ENCODE measurements at regions not wholly inside any gene's neighbourhood (a gene's known extent, or its start where the extent isn't known, plus 50 kb on each side); places are given as distances from the start of the nearest gene placed in this dataset.

- H3K4me3 ChIP-seq (ENCODE audit: low read depth, low read length), result no peak overlapping the region
- TF ChIP-seq CTCF (IDR thresholded peaks at IDR 0.05; ENCODE audit: borderline replicate concordance, insufficient read depth, low read depth, low read length), result no peak
These were observed 475.6 kb upstream of the MIS18BP1 start for GRCh38 chr14:45728434-45729225.

- TF ChIP-seq CTCF (IDR thresholded peaks at IDR 0.05; ENCODE audit: borderline replicate concordance, insufficient read depth, low read depth, low read length), result no peak
- H3K4me3 ChIP-seq (ENCODE audit: low read depth, low read length), result no peak overlapping the region
These were observed 474.1 kb upstream of the MIS18BP1 start for GRCh38 chr14:45727133-45727532.

- no peak overlapping the region for H3K4me3 ChIP-seq (ENCODE audit: low read depth, low read length)
- no peak for TF ChIP-seq CTCF (IDR thresholded peaks at IDR 0.05; ENCODE audit: borderline replicate concordance, insufficient read depth, low read depth, low read length)
These were observed 468.5 kb upstream of the MIS18BP1 start for GRCh38 chr14:45721472-45721871.

- no peak for TF ChIP-seq CTCF (IDR thresholded peaks at IDR 0.05; ENCODE audit: borderline replicate concordance, insufficient read depth, low read depth, low read length)
These were observed 463.6 kb upstream of the MIS18BP1 start for GRCh38 chr14:45716572-45716971.

GRCh38 chr14:45715946-45716345, 462.9 kb upstream of the MIS18BP1 start:
- no peak overlapping the region for H3K4me3 ChIP-seq (ENCODE audit: low read depth, low read length)
- no peak for TF ChIP-seq CTCF (IDR thresholded peaks at IDR 0.05; ENCODE audit: borderline replicate concordance, insufficient read depth, low read depth, low read length)

More at GRCh38 chr14:45716572-45716971, 463.6 kb upstream of the MIS18BP1 start:
- no peak overlapping the region for H3K4me3 ChIP-seq (ENCODE audit: low read depth, low read length)

- H3K4me3 ChIP-seq (ENCODE audit: low read depth, low read length), result no peak overlapping the region
- no peak for TF ChIP-seq CTCF (IDR thresholded peaks at IDR 0.05; ENCODE audit: borderline replicate concordance, insufficient read depth, low read depth, low read length)
These were observed 456.5 kb upstream of the MIS18BP1 start for GRCh38 chr14:45709541-45709940.

- TF ChIP-seq CTCF (IDR thresholded peaks at IDR 0.05; ENCODE audit: borderline replicate concordance, insufficient read depth, low read depth, low read length), result no peak
- no peak overlapping the region for H3K4me3 ChIP-seq (ENCODE audit: low read depth, low read length)
These were observed 453.0 kb upstream of the MIS18BP1 start for GRCh38 chr14:45705940-45706534.

Data from GM12875 (cell line).